Left renal pelvis (tissue), 4 donors: ENCODE measurements at regions not wholly inside any gene's neighbourhood (a gene's known extent, or its start where the extent isn't known, plus 50 kb on each side); places are given as distances from the start of the nearest gene placed in this dataset.
A peak's percentile ranks its signal among the peaks of the same experiment; 100 is the strongest.

Experiments
- DNase-seq, 4 donors: peaks; one replicate each; pipeline ENCODE4 v3.0.0-alpha.2; 2013; ENCODE audit warnings: low read depth in 4 of 4, low spot score in 3 of 4

DNA sequence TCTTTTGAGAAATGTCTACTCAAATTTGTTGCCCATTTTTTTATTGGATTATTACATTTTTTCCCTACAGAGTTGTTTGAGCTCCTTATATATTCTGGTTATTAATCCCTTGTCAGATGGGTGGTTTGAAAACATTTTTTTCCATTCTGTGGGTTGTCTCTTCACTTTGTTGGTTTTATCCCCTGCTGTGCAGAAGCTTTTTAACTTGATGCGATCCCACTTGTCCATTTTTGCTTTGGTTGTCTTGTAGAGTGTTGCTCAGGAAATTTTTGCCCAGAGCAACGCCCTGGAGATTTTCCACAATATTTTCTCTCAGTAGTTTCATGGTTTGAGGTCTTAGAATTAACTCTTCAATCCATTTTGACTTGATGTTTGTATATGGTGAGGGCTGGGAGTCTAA lies 592.8 kb upstream of the GOT2 start:
- no peak for DNase-seq

DNA sequence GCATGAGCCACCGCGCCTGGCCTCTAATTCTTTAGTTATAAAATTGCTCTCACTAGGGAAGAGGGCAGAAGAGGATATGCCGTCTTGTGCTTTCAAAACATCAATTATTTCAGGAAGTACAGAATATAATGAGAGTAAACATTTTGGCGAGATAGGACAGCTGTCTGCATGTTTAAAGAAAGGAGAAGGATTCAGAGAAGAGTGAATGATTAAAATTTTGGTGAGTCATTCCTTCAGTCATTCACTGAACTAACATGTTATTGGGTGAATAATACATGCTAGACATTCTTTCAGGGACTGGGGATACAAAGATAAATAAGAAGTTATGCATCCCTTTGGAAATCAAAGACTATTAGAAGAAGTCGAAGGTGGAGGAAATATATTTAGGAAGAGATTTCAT lies 590.3 kb upstream of the GOT2 start:
- no peak for DNase-seq

DNA sequence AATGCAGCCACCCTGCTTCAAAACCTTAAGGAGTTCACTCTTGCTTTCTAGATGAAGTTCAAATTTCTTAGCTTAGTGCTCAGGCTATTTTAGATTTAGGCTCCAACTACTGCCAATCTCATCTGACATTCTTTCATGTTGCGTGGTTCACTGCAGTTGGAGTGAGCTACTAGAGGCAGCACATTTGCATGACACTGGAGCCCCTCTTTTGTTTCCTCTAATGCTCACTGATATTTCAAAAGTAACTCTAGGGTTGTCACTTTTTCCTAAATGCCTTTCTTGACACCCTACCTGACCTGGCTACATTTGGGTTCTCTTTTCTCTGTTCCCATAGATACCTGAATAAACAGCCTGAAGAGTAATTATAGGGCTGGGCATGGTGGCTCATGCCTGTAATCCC lies 586.5 kb upstream of the GOT2 start:
- no peak for DNase-seq

DNA sequence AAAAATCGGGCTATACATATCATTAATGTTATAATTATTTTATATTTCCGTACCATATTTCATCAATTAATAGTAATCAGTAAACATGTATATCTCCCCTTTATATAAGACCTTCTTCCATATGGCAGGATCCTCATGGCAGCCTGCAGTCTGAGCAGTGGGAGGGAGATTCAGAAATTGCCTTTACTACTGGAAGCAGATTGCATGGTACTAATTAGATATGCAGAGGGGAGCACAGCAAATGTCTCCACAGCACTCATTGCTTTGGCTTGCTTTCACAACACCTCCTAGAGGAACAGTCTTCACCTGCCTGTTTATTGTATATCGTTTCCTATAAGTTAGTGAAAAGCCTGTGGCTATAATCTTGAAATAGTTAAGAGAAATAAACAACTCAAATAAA lies 585.8 kb upstream of the GOT2 start:
- DNase-seq = no peak

DNA sequence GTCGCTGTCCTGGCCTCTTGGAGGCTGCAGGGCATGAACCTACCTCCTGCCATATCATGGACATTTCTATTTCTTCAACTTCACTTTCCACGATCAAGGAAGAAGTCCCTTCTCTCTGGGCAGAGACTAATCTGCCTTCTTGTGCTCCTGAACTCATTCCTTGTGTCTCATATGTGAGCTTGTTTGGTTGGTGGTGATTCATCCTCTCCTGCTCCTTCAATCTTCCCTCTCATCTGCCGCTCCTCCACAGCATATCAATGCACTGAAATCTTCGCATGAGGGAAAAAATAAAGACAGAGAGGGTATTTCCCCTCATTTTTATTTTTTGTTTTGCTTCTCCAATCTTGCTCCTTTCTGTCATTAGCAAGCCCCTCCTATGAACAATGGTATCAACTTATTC lies 571.7 kb upstream of the GOT2 start:
- DNase-seq = no peak

DNA sequence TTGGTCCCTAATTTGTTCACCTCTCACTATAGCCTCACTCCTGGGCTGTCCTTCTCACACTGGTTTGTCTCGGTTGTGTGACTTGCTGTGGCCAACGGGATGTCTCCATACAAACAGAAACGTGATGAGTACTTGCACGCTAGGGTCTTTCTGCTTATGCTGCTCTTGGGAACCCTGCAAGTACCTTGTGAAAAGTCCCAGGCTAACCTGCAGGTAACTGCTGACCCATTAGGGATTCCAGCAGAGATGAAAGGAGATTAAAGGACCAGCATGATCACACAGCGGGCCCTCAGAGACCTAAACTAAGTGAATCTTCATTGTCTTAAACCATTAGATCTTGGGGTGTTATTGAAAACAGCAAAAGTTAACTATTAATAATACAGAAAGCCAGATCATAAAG lies 562.8 kb upstream of the GOT2 start:
- no peak for DNase-seq

DNA sequence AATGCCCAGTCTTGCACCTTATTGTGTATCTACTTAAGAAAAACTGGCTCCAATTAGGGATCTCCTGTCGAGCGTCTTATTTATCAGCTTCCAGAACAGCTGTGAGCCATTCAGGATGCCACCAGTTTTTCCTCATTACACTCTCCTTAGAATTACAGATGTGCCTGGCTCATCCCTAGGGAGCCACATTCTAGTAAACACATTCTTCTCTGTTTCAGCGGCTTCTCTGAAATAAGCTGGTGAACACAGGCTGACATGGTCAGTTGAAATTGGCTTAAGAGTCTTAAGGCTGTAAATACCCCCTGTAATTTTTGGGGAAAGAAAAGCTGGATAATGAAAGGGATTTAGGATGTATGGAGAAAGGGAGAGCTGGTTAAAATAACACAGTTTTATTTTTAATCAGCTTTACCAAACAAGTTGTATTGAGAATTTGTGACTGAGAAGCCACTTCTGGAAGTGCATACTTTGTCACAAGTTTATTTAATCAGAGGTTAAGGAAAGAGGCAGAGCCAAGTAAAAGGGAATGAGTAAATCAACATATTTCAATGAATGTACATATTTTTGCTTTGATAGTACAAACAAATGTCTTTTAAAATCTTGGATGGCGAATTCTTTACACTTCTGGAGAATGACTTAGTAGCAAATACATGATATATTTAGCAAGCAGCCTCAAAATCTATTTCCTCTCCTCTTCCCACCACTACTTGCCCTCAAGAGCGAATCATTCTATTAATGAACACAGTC lies 562.0 kb upstream of the GOT2 start:
- DNase-seq = peak in 1 of 4 donors; percentile 2

DNA sequence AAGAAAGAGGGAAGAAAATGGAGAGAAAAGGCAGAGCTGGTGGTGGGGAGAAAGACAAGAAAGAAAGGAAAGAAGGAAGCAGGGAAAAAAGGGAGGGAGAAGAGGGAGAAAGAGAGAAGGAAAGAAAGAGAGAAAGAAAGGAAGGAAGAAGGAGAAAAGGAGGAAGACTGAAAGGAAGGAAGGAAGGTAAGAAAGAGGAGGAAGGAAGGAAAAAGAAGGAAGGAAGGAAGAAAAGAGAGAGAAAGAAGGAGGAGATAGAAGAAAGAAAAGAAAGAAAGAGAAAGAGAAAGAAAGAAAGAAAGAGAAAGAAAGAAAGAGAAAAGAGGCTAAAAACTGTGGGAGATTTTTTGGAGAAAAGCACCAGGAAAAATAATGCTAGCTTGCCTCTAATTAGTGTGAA lies 561.4 kb upstream of the GOT2 start:
- no peak for DNase-seq

DNA sequence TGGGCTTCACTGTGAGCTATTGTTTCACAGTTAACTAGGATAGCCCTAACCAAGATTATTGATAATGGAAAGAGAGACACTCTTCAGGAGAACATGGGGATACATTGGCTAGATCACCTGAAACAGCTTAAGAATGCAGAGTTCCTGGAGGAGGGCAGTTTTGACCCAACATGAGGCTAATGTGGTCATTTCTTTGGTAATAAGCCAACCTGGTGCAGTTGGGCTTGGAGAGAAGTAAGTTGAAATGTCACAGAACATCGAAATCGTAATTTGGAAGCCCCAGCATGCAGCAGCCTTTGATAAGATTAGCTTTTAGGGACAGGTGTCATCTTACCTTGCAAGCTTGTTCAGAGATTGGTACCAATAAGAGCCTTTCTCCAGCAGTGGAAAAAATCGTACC lies 556.6 kb upstream of the GOT2 start:
- no peak for DNase-seq

DNA sequence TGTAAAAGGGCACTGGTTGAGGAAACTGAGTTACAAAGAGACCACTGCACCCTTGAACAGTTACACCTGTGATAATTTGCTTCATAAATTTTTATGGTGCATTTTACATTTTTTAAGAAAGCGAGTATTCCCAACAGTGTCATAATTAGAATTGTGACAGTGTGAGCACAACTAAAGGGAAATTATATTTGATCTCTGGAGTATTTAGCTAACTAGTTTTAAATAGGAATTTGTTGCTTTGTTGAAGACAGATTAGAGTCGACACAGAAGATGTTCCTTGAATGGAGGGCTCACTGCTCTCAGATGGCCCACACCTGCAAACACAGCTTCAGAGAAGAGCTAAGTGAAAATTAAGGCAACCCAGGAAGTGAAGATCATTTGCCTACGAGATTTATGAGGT lies 555.0 kb upstream of the GOT2 start:
- DNase-seq = no peak

DNA sequence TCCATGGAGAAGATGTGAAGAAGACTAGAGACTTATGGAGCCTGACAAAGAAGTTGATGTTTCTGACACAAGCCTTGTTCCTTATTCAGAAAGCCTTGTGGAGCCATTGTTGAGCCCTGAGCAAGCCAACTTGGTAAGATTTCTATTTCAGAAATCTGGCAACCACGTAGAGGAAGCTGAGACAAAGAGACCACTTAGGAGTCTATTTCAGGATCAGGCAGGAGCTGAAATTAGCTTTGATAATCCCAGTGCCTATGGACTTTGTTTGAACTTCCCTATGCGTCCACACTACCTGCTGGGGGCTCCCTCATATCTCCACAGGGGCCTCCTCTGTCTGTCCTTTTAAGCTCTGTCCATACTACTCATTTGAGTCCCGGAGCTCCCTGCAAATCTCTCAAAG lies 540.0 kb upstream of the GOT2 start:
- DNase-seq = no peak

DNA sequence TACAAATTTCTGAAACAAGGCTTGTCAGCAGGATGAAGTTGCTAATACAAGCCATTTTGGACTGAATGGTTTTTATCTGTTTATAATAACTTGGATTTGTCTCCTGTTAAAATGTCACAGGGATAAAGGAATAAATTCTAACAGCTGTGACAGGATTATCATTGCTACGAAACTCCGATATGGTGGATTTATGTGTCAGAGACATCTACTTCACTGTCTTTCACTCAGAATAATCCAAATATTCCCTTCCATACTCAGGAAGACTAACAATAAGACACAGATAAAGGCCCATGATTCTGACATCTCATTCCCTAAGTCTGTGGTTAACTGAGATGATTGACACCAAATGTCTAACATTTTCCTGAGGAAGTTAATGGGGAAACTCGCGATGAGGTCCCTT lies 529.8 kb upstream of the GOT2 start:
- DNase-seq = no peak

DNA sequence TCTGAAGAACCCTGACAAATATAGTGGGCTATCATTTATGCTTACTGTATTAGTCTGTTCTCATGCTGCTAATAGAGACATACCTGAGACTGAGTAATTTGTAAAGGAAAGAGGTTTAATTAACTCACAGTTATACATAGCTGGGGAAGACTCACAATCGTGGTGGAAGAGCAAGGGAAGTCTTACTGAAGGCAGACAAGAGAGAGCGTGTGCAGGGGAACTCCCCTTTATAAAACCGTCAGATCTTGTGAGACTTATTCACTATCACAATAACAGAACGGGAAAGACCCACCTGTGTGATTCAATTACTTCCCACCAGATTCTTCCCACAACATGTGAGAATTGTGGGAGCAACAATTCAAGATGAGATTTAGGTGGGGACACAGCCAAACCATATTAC lies 526.8 kb upstream of the GOT2 start:
- no peak for DNase-seq

DNA sequence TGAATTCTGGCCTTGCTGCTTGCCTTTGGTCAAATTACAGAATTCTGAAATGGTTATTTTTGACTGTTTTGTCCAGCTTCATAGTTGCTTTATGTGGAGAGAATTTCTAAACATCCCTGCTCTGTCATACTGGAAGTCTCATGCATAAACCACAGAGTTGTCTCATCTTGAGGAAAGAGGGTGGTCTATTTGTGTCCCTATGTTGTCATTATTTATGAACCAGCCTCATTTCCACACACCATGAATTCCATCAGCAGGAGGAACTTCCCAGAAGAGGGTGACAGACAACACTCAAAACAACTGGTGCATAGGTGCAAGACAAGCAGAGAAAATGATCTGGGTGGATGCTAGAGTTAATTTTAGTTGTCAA lies 525.8 kb upstream of the GOT2 start:
- DNase-seq = no peak

DNA sequence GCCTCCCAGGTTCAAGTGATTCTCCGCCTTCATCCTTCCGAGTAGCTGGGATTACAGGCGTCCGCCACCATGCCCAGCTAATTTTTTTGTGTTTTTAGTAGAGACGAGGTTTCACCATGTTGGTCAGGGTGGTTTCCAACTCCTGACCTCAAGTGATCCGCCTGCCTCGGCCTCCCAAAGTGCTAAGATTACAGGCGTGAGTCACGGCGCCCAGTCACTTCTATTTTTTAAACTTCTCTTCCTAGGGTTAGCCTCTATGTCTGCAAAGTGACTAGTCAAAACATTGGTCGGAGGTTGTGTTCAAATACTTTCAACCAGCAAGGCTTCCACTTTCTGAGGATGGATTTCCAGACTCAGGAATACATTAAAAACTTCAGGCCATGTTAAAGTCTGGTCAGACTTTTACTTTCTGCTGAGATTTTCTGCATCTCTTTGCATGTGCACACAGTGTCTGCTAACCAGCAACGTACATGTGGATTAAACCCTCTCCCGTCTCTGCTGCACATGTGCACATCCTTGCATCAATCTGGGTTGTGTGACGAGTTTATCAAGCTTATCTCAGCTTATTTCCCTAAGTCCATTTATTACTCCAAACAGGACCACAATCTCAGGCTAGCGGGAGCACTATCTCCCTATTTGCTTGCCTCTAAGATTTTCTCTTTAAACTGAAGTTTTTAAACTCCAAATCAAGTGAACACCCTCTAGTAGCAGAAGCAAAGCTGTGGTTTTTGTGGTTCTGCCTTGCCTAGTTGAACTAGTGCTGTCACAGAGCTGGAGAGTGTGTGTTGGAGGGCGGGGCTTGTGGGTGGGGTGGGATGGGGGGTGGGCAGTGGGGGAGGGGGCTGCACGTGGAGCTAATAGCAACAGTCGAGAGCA lies 525.2 kb upstream of the GOT2 start:
- DNase-seq = no peak

DNA sequence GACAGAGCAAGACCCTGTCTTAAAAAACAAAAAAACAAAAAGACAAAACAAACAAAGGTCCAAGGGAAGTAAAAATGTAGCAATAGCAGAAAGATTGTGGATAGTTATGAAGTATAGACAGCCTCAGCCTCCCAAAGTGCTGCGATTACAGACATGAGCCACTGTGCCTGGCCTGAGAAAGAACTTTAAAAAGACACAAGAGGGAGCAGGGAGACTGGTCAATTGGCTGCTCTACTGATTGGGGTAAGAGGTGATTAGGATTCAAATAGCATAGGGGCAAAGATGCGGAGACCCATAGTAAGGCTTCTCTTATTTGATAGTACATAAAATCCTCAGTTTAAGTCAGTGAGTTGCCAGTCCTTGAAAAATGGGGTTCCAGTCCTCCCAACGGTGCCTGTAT lies 518.2 kb upstream of the GOT2 start:
- DNase-seq = no peak

DNA sequence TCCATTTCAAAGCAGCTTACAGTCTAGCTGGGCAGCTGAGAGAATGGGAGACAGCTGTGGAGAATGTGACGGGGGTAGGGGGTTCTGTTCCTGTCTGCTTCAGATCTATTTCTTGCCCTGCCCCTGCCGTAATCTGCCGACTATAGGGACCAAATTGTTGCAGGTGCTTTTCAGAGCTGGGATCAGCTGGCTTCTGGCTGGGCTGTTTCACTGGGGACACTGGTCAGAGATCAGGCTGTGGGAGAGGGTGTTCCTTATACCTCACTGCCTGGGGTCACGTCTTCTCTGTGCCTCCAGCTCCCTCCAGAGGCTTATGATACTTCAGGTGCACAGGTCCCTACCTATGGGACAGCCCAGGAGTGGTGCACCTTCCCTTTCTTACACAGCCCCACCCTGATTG lies 514.9 kb upstream of the GOT2 start:
- no peak for DNase-seq

DNA sequence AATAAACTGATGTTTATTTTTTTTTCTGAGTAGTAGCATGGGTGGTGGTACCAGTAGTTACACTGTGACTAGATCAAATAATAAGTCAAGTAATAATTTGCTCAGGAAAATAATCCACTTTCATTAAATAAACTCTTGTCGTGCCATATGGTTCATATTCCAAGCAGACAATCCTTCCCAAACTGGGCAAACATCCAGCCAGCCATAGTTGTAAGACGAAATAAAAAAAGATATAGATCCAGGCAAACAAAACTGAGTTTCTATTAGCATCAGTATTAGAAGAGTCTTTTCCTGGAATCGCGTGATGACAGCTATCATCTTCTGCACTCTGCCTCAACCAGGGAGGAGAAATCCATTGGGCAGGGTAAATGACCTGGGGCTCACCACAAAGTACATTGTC lies 508.4 kb upstream of the GOT2 start:
- peak in 1 of 4 donors; percentile 16 for DNase-seq

DNA sequence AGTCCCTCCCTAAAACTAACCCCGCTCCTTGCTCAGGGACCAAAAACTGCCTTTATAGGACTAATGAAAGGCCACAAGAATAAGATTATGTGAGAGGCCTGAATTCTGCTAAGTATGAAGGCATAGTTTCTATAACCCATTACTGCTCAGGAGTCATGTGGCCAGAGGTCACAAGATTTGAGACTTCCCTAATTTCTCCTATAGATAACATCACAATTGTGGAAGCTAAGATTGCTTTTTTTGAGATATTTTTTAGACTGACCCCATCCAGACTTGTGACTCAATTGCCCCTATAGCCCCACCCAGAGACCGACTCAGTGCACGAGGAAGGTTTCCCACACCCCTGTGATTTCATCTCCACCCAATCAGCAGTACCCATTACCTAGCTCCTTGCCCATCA lies 504.1 kb upstream of the GOT2 start:
- no peak for DNase-seq

DNA sequence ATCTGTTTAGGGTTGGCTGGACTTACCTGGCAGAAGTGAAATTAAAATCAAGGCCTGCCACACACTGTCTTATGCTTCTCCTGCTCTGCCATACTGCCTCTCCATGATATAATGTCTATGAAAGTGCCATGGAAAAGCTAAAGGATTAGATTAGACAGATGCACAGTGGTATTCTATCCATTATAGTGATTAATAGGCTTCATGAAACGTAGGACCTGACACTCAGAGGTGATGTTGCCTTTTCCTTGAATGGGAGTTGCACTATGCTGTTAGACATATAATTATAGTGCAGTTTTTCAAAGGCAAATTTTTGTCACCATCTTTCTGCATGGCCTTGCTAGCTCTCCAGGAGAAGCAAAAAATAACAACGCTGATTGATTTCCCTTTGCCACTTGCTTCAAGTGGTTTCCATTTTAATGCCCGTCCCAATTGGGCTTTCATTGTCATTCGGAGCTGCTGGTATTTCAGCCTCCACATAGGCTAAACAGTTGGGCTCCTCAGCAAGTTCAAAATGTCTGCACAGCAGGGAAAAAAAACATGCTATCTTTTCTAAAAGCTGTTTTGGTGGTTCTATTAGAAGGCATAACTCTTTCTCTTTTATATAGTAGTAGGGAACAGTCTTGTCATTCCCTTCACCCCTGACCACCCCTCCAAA lies 502.8 kb upstream of the GOT2 start:
- no peak for DNase-seq

DNA sequence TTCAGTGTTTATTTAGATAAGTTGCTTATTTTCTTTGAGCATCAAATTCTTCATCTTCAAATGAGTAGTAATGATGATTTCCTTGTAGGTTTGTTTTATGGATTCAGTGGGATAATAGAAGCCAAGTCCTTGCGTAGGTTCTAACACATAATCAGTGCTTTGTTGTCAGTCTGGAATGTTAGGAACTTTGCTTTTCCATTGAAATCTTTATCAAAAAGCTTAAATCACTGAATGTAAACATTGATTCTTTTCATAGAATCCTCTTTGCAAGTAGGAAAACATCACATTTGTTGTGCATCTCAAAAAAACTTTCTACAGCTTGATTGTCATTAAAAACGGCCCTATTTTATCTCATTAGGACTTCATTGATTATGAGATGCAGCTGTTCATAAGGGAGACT lies 490.3 kb upstream of the GOT2 start:
- no peak for DNase-seq

DNA sequence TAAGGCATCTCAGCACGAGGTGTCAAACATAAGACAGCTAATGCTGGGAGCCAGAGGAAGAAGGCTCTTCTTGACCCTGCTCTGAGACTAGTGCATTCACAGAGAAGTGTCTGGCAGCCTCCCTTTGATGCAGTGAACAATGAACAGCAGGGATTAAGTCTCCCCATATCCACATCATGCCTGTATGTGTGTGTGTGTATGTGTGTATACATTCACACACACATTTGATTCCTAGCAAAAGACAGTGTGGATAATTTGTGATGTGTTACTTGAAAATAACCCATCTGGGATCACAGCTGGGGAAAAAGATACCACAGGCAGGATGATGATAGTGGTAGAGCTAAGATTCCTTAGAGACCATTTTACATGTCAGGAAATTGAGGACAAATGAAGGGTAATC lies 485.9 kb upstream of the GOT2 start:
- DNase-seq = no peak
